ENCODE measurements at regions not wholly inside any gene's neighbourhood (a gene's known extent, or its start where the extent isn't known, plus 50 kb on each side); places are given as distances from the start of the nearest gene placed in this dataset.

GRCh38 chr16:77555126-77555525, 120.3 kb upstream of the ADAMTS18 start:
- no peaks in the 10 kb centered on the region for H3K27me3 ChIP-seq (ENCODE audit: control insufficient read depth in 2 of 2, insufficient read depth in 2 of 2, low read length in 2 of 2)
- CTCF ChIA-PET = interaction anchor here (0.7 to 1.9 kb wide), 5 partner anchors 14 to 320 kb away, joined by 3 to 8 read pairs (median 4); no protein-coding TSS in a partner anchor
- H3K27ac ChIP-seq (ENCODE audit: insufficient read depth, low read depth, low read length) = no peak overlapping the region
- intact Hi-C loops (cut with micrococcal nuclease) = no loop called here
- no peaks in the 10 kb centered on the region for H4K20me1 ChIP-seq (replicated peaks; ENCODE audit: control insufficient read depth, extremely low read depth, insufficient read depth, low read length)
- H3K4me2 ChIP-seq (ENCODE audit: insufficient read depth, low read length) = no peak overlapping the region
- H3K4me1 ChIP-seq (ENCODE audit: control insufficient read depth, extremely low read depth, insufficient read depth, low read length) = no peaks in the 10 kb centered on the region
- no peak overlapping the region for H3K4me3 ChIP-seq (replicated peaks in 1 of 3; ENCODE audit: insufficient read depth in 1 of 3, low read depth in 1 of 3, low read length in 3 of 3)
- DNase-seq (ENCODE audit: low read depth, low spot score) (no peak), FAIRE-seq (no peak)
- no peaks in the 10 kb centered on the region for H3K36me3 ChIP-seq (ENCODE audit: control insufficient read depth in 2 of 2, extremely low read depth in 1 of 2, insufficient read depth in 2 of 2, low read length in 2 of 2)
- no peaks in the 10 kb centered on the region for H3K9me3 ChIP-seq (replicated peaks; ENCODE audit: control insufficient read depth, insufficient read depth, low read length)
- BruUV-seq (replicated peaks) = no TSS peak
- H3K9me1 ChIP-seq (replicated peaks; ENCODE audit: control insufficient read depth, extremely low read depth, insufficient read depth, low read length) = no peaks in the 10 kb centered on the region
- no peak overlapping the region for H3K9ac ChIP-seq (replicated peaks; ENCODE audit: extremely low read depth, insufficient read depth, low read length)
- no peak overlapping the region for H2AFZ ChIP-seq (ENCODE audit: low read depth, low read length)
- POLR2A ChIA-PET = no interaction called here
- dilution Hi-C loops (cut with MboI; ENCODE audit: extremely low pct_ligation_motif_present, low sequenced_read_pairs) = no loop called here
- no peaks in the 10 kb centered on the region for H3K79me2 ChIP-seq (ENCODE audit: control insufficient read depth, insufficient read depth, low read length)
- TF ChIP-seq GATA2 (IDR thresholded peaks at IDR 0.05; ENCODE audit: insufficient read depth, insufficient read length, low read depth, low read length) (no peak), MYC (IDR thresholded peaks at IDR 0.05; ENCODE audit: low read depth, low read length) (no peak), JUN (IDR thresholded peaks at IDR 0.05; ENCODE audit: borderline replicate concordance, insufficient read depth, insufficient read length, low read depth) (no peak), POLR2AphosphoS5 (IDR thresholded peaks at IDR 0.05; ENCODE audit: insufficient read depth, low read depth, low read length) (no peak), EZH2 (IDR thresholded peaks at IDR 0.05; ENCODE audit: borderline replicate concordance, low read depth, low read length, severe bottlenecking) (no peak)
- TF ChIP-seq, protein P1, sequence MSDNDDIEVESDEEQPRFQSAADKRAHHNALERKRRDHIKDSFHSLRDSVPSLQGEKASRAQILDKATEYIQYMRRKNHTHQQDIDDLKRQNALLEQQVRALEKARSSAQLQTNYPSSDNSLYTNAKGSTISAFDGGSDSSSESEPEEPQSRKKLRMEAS (IDR thresholded peaks at IDR 0.05; ENCODE audit: insufficient read depth, insufficient read length) = no peak

DNA sequence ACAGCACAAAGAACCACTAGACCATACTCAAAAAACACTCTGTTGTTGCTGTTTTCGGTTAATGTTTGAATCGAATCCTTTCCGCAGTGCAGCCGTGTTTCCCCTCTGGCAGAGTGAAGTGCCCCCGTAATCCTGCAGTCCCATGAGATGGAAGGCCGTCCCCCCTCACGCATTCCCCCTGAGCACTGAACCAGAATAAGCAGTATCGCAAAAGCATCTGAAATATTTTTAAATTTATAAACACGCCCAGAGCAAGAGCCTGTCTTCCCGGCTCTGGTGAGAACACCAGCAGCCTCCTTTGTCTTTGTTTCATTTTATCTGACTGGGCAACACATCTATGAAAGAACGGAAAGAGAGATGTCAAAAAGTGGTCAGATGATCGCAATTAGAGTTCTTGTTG, 121.0 kb upstream of the ADAMTS18 start:
- Histone ChIP-seq H3K9ac (replicated peaks; ENCODE audit: extremely low read depth, insufficient read depth, low read length) (no peak overlapping the region), H2AFZ (ENCODE audit: low read depth, low read length) (no peak overlapping the region), H3K9me3 (replicated peaks; ENCODE audit: control insufficient read depth, insufficient read depth, low read length) (no peaks in the 10 kb centered on the region), H3K9me1 (replicated peaks; ENCODE audit: control insufficient read depth, extremely low read depth, insufficient read depth, low read length) (no peaks in the 10 kb centered on the region), H3K27ac (ENCODE audit: insufficient read depth, low read depth, low read length) (no peak overlapping the region), H3K4me2 (ENCODE audit: insufficient read depth, low read length) (no peak overlapping the region), H3K4me1 (ENCODE audit: control insufficient read depth, extremely low read depth, insufficient read depth, low read length) (no peaks in the 10 kb centered on the region), H3K79me2 (ENCODE audit: control insufficient read depth, insufficient read depth, low read length) (no peaks in the 10 kb centered on the region), H3K36me3 (ENCODE audit: control insufficient read depth in 2 of 2, extremely low read depth in 1 of 2, insufficient read depth in 2 of 2, low read length in 2 of 2) (no peaks in the 10 kb centered on the region), H3K4me3 (replicated peaks in 1 of 3; ENCODE audit: insufficient read depth in 1 of 3, low read depth in 1 of 3, low read length in 3 of 3) (no peak overlapping the region), H3K27me3 (ENCODE audit: control insufficient read depth in 2 of 2, insufficient read depth in 2 of 2, low read length in 2 of 2) (no peaks in the 10 kb centered on the region), H4K20me1 (replicated peaks; ENCODE audit: control insufficient read depth, extremely low read depth, insufficient read depth, low read length) (no peaks in the 10 kb centered on the region)
- POLR2A ChIA-PET = no interaction called here
- FAIRE-seq (no peak), DNase-seq (ENCODE audit: low read depth, low spot score) (no peak)
- no TSS peak for BruUV-seq (replicated peaks)
- dilution Hi-C loops (cut with MboI; ENCODE audit: extremely low pct_ligation_motif_present, low sequenced_read_pairs) = no loop called here
- CTCF ChIA-PET = interaction anchor here (0.7 to 1.6 kb wide), 3 partner anchors 13 to 321 kb away, joined by 3 to 8 read pairs (median 4); no protein-coding TSS in a partner anchor
- intact Hi-C loops (cut with micrococcal nuclease) = no loop called here
- no peak for TF ChIP-seq POLR2A (IDR thresholded peaks at IDR 0.05; ENCODE audit: low read depth, low read length)

Measured in endothelial cell of umbilical vein (primary cell).